Right lobe of liver (tissue), 4 donors: ENCODE measurements at regions not wholly inside any gene's neighbourhood (a gene's known extent, or its start where the extent isn't known, plus 50 kb on each side); places are given as distances from the start of the nearest gene placed in this dataset.

Experiments used
- POLR2A ChIP-seq: fragments of 450-650 bp; IDR thresholded peaks from one replicate; pipeline ENCODE4 v1.6.1; 2017; ENCODE audit warnings: antibody characterized with exemption, mild to moderate bottlenecking
- TF ChIP-seq, protein P1 (sequence below), 4 donors: fragments of 200-600 bp in 3 of 4; fragments of 450-650 bp in 1 of 4; IDR thresholded peaks; one replicate each; pipeline versions ENCODE4 v1.5.1 to v1.8.0; 2016 to 2022; ENCODE audit warnings: antibody characterized with exemption in 4 of 4, mild to moderate bottlenecking in 2 of 4
- donor health status: DM: no; HTN: no; CAD: no.
- donor health status: DM: no; HTN: no; CAD: no.
- donor health status: DM: no; HTN: yes; CAD: no.

DNA sequence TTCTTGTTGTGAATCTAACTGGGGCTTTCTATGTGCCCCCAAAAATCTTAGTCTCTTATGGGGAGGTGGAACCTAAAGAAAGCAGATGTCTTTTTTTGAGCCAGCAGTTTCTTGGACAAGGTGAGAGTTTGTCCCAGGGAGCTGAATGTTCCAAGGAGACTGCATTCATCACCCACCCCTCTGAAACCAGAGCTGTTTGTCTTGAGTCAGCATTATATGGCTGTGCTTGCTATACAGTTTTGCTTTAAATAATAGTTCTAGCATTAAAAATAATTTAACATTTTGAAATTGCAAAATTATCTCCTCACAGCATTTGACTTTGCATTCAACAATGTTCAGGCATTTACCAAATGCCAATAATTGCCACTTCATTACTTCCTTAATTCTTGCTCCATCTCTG lies 813.3 kb downstream of the BCL11B start:
- TF ChIP-seq, protein P1, sequence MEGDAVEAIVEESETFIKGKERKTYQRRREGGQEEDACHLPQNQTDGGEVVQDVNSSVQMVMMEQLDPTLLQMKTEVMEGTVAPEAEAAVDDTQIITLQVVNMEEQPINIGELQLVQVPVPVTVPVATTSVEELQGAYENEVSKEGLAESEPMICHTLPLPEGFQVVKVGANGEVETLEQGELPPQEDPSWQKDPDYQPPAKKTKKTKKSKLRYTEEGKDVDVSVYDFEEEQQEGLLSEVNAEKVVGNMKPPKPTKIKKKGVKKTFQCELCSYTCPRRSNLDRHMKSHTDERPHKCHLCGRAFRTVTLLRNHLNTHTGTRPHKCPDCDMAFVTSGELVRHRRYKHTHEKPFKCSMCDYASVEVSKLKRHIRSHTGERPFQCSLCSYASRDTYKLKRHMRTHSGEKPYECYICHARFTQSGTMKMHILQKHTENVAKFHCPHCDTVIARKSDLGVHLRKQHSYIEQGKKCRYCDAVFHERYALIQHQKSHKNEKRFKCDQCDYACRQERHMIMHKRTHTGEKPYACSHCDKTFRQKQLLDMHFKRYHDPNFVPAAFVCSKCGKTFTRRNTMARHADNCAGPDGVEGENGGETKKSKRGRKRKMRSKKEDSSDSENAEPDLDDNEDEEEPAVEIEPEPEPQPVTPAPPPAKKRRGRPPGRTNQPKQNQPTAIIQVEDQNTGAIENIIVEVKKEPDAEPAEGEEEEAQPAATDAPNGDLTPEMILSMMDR (IDR thresholded peaks at IDR 0.05), result no peak
- TF ChIP-seq POLR2A, result no peak
